ENCODE measurements at regions not wholly inside any gene's neighbourhood (a gene's known extent, or its start where the extent isn't known, plus 50 kb on each side); places are given as distances from the start of the nearest gene placed in this dataset.

- H4K5ac ChIP-seq (ENCODE audit: insufficient read length, low read depth, low read length), result no peak overlapping the region
- no peak overlapping the region for H3K14ac ChIP-seq (ENCODE audit: insufficient read length)
- H2BK15ac ChIP-seq (ENCODE audit: low read length), result no peak overlapping the region
- no peaks in the 10 kb centered on the region; the same call in 1 of the 2 replicates for H3K23me2 ChIP-seq (ENCODE audit: low read depth, low read length)
- peaks cover 11 to 45% (median 29%) of the 10 kb centered on the region in 4 experiments for H3K27me3 ChIP-seq (replicated peaks in 1 of 4; ENCODE audit: control insufficient read depth in 3 of 4, extremely low read depth in 1 of 4, insufficient read depth in 3 of 4, low read length in 3 of 4)
- no peak overlapping the region for H2AFZ ChIP-seq (ENCODE audit: low read length)
- no peak overlapping the region for H3K4ac ChIP-seq (replicated peaks; ENCODE audit: insufficient read length, low read depth, low read length)
- no peak overlapping the region for H2BK120ac ChIP-seq (replicated peaks; ENCODE audit: low read depth, low read length)
- 100% methylated on average over 1 of the region's 1 CpG; no CpG with 5 or more reads in 1 of the 2 experiments for WGBS, 2 experiments (ENCODE audit: extremely low coverage in 1 of 2, insufficient coverage in 1 of 2, insufficient read length in 1 of 2, insufficient replicate concordance in 2 of 2, low coverage in 1 of 2, low lambda C conversion rate in 2 of 2, missing lambda C conversion rate in 1 of 2)
- H3K79me1 ChIP-seq (ENCODE audit: low read depth, low read length), result no peaks in the 10 kb centered on the region
- no peak overlapping the region for H4K8ac ChIP-seq (ENCODE audit: extremely low read depth, insufficient read depth, low read length)
- no peak overlapping the region for H3K56ac ChIP-seq (replicated peaks; ENCODE audit: insufficient read length, low read depth, low read length)
- DNase-seq (ENCODE audit: low read depth in 1 of 2, low spot score in 2 of 2), result no peak
- no peak overlapping the region for H4K91ac ChIP-seq (replicated peaks; ENCODE audit: insufficient read length, low read length)
- no peak overlapping the region for H3K4me2 ChIP-seq (ENCODE audit: insufficient read depth in 1 of 2, low read depth in 2 of 2, low read length in 2 of 2)
- no peak overlapping the region for H3K18ac ChIP-seq (ENCODE audit: extremely low read depth, low read length)
- H3K9me3 ChIP-seq (ENCODE audit: insufficient read depth in 2 of 2, low read depth in 1 of 2, low read length in 1 of 2), result peaks cover 0 to 2% of the 10 kb centered on the region in 2 experiments; a peak in 1 of 4 replicates
- no peak overlapping the region for H2BK12ac ChIP-seq (ENCODE audit: low read depth, low read length)
- no peaks in the 10 kb centered on the region for H3K79me2 ChIP-seq (ENCODE audit: control insufficient read depth in 1 of 2, insufficient read depth in 2 of 2, low read length in 2 of 2)
- no peaks in the 10 kb centered on the region for H3K4me1 ChIP-seq (replicated peaks in 1 of 4; ENCODE audit: control insufficient read depth in 3 of 4, insufficient read depth in 4 of 4, low read length in 3 of 4)
- no peak for FAIRE-seq
- H2BK5ac ChIP-seq (ENCODE audit: low read depth, low read length), result no peak overlapping the region
- H3K36me3 ChIP-seq (ENCODE audit: control insufficient read depth in 2 of 4, insufficient read depth in 4 of 4, low read length in 3 of 4), result no peaks in the 10 kb centered on the region
- no peak overlapping the region for H3K9ac ChIP-seq (replicated peaks in 1 of 4; ENCODE audit: extremely low read depth in 1 of 4, low read depth in 3 of 4, low read length in 3 of 4)
- ChIA-PET CTCF (ENCODE audit: partially characterized antibody) (interaction anchor here (0.8 to 3.9 kb wide), 7 partner anchors 10 to 134 kb away, joined by 3 to 23 read pairs (median 3); no protein-coding TSS in a partner anchor), POLR2A (ENCODE audit: partially characterized antibody) (no interaction called here)
- no peak overlapping the region for H3K27ac ChIP-seq (ENCODE audit: low read depth, low read length)
- no peak overlapping the region for H2AK5ac ChIP-seq (ENCODE audit: low read depth, low read length)
- H4K20me1 ChIP-seq (replicated peaks in 1 of 2; ENCODE audit: control insufficient read depth in 1 of 2, insufficient read depth in 2 of 2, low read length in 2 of 2), result no peaks in the 10 kb centered on the region
- no peak overlapping the region for H3K23ac ChIP-seq (ENCODE audit: insufficient read length)
- no peak overlapping the region for H2BK20ac ChIP-seq (ENCODE audit: low read length)
- no peak overlapping the region for H3K4me3 ChIP-seq (ENCODE audit: extremely low read depth in 1 of 4, insufficient read depth in 2 of 4, low read depth in 3 of 4, low read length in 4 of 4)
- no peak for TF ChIP-seq NRF1 (IDR thresholded peaks at IDR 0.05; ENCODE audit: low read depth, low read length)
- no peak for TF ChIP-seq SRF (IDR thresholded peaks at IDR 0.05; ENCODE audit: low read depth, low read length)
- no peak for TF ChIP-seq CEBPB (IDR thresholded peaks at IDR 0.05; ENCODE audit: low read depth, low read length)
- no peak for TF ChIP-seq SIX5 (IDR thresholded peaks at IDR 0.05; ENCODE audit: low read depth, low read length)
- TF ChIP-seq EZH2 (IDR thresholded peaks at IDR 0.05; ENCODE audit: low read depth, low read length, severe bottlenecking), result no peak
- TF ChIP-seq GTF2F1 (IDR thresholded peaks at IDR 0.05; ENCODE audit: borderline replicate concordance, low read depth, low read length), result no peak
- no peak for TF ChIP-seq RBBP5 (IDR thresholded peaks at IDR 0.05; ENCODE audit: borderline replicate concordance, low read depth, low read length)
- TF ChIP-seq E2F6 (IDR thresholded peaks at IDR 0.05), result no peak
- TF ChIP-seq BRCA1 (IDR thresholded peaks at IDR 0.05; ENCODE audit: low read depth, low read length), result no peak
- TF ChIP-seq MAX (IDR thresholded peaks at IDR 0.05), result no peak
- TF ChIP-seq TCF12 (IDR thresholded peaks at IDR 0.05; ENCODE audit: low read depth, low read length), result no peak
- TF ChIP-seq HDAC6 (IDR thresholded peaks at IDR 0.05; ENCODE audit: low read depth, low read length), result no peak
- no peak for TF ChIP-seq SP1 (IDR thresholded peaks at IDR 0.05; ENCODE audit: low read depth, low read length)
- TF ChIP-seq TAF1 (IDR thresholded peaks at IDR 0.05; ENCODE audit: low read depth, low read length), result no peak
- TF ChIP-seq SAP30 (IDR thresholded peaks at IDR 0.05; ENCODE audit: insufficient read depth, insufficient replicate concordance, low read length), result no peak
Measured at GRCh38 chr22:22118987-22119386, 125.6 kb upstream of the VPREB1 start.
